Activated naive CD8-positive, alpha-beta T cell treated with anti-CD3 and anti-CD28 coated beads, Interleukin-2, amount 50 U/mL, for 24 hours (primary cell): ENCODE measurements at regions not wholly inside any gene's neighbourhood (a gene's known extent, or its start where the extent isn't known, plus 50 kb on each side); places are given as distances from the start of the nearest gene placed in this dataset.

Experiments
- ATAC-seq: fragments of 150-1000 bp; cut with Tn5 transposase; one replicate; pipeline ENCODE4 v1.10.0; 2021
- DNase-seq: peaks from one replicate; pipeline ENCODE4 v3.0.0; 2021
- H3K27ac Mint-ChIP-seq: one replicate; pipeline ENCODE4 v1.8.0; 2021; ENCODE audit warnings: mild to moderate bottlenecking, mixed read lengths
- H3K27me3 Mint-ChIP-seq: one replicate; pipeline ENCODE4 v1.8.0; 2021; ENCODE audit warnings: mixed read lengths
- H3K36me3 Mint-ChIP-seq: one replicate; pipeline ENCODE4 v1.8.0; 2021; ENCODE audit warnings: low read depth, mixed read lengths
- H3K4me1 Mint-ChIP-seq: one replicate; pipeline ENCODE4 v1.8.0; 2021; ENCODE audit warnings: mixed read lengths
- H3K4me3 Mint-ChIP-seq: one replicate; pipeline ENCODE4 v1.8.0; 2021; ENCODE audit warnings: mild to moderate bottlenecking, moderate library complexity, mixed read lengths
- H3K9me3 Mint-ChIP-seq: one replicate; pipeline ENCODE4 v1.8.0; 2021; ENCODE audit warnings: mixed read lengths

GRCh38 chr11:69978841-69979614 is 99.1 kb upstream of the ANO1 start:
- Mint-ChIP-seq H3K9me3 (no peaks in the 10 kb centered on the region), H3K4me3 (no peak overlapping the region), H3K4me1 (no peaks in the 10 kb centered on the region), H3K36me3 (no peaks in the 10 kb centered on the region), H3K27ac (no peak overlapping the region), H3K27me3 (peaks cover 16% of the 10 kb centered on the region)
- no peak for ATAC-seq
- DNase-seq: no peak

GRCh38 chr11:69979632-69980031 is 98.5 kb upstream of the ANO1 start:
- Mint-ChIP-seq H3K4me1 (no peaks in the 10 kb centered on the region), H3K4me3 (no peak overlapping the region), H3K9me3 (no peaks in the 10 kb centered on the region), H3K27me3 (peaks cover 22% of the 10 kb centered on the region), H3K27ac (no peak overlapping the region), H3K36me3 (no peaks in the 10 kb centered on the region)
- ATAC-seq (no peak), DNase-seq (no peak)

- ATAC-seq (no peak), DNase-seq (no peak)
- no peak overlapping the region for H3K4me3 Mint-ChIP-seq
- H3K27ac Mint-ChIP-seq: no peak overlapping the region
- H3K27me3 Mint-ChIP-seq: peaks cover 27% of the 10 kb centered on the region
- H3K36me3 Mint-ChIP-seq: no peaks in the 10 kb centered on the region
- peaks cover 2% of the 10 kb centered on the region for H3K4me1 Mint-ChIP-seq
- H3K9me3 Mint-ChIP-seq: no peaks in the 10 kb centered on the region
Measured at GRCh38 chr11:69981119-69981784, 96.9 kb upstream of the ANO1 start.

DNA sequence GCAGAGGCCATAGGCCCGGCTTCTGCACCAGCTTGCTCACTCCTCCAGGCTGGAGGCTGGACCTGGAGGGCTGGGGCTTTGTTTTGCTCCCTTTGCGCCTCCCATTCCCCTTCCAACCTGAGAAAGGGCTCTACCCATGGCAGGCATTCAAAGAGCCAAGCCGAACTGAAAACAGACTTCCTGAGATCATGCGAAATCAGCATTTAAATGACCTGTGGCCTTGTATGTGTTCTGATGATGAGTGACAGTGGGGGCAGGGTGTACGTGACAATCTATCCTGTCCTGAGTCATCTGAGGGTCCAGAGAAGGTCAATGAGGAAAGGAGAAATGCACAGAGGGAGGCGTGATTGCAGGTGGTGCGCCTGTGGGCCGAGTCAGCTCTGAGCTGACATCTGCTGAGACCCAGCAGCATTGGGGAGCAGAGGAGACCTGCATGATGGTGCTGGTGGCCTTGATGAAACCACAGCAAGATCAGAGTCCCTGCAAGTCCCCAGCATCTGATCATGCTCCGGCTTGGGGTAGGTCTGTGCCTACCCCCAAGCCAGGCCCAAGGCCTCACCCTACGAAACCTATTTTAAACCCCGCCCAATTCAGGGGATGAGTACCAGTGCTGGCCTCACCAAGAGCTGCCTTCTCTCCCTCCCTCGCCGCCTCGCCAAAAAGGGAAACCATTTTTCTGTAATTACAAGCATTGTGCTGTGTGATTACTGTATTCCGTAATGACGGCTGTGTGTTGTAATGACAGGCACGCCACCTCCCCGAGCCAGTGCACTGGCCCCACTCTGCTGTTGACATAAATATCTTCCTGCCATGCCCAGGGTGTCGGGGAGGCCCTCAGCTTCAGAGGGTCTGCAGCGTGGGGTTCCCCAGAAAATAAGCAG is 95.2 kb upstream of the ANO1 start:
- H3K9me3 Mint-ChIP-seq: no peaks in the 10 kb centered on the region
- no peak overlapping the region for H3K4me3 Mint-ChIP-seq
- ATAC-seq: no peak
- peaks cover 40% of the 10 kb centered on the region for H3K27me3 Mint-ChIP-seq
- H3K36me3 Mint-ChIP-seq: no peaks in the 10 kb centered on the region
- DNase-seq: no peak
- H3K27ac Mint-ChIP-seq: no peak overlapping the region
- peaks cover 2% of the 10 kb centered on the region for H3K4me1 Mint-ChIP-seq

- H3K36me3 Mint-ChIP-seq: no peaks in the 10 kb centered on the region
- ATAC-seq: no peak
- no peaks in the 10 kb centered on the region for H3K9me3 Mint-ChIP-seq
- DNase-seq: no peak
- H3K27me3 Mint-ChIP-seq: peaks cover 45% of the 10 kb centered on the region
- no peak overlapping the region for H3K27ac Mint-ChIP-seq
- peaks cover 2% of the 10 kb centered on the region for H3K4me1 Mint-ChIP-seq
- H3K4me3 Mint-ChIP-seq: no peak overlapping the region
Measured at GRCh38 chr11:69983571-69983877, 94.6 kb upstream of the ANO1 start.

DNA sequence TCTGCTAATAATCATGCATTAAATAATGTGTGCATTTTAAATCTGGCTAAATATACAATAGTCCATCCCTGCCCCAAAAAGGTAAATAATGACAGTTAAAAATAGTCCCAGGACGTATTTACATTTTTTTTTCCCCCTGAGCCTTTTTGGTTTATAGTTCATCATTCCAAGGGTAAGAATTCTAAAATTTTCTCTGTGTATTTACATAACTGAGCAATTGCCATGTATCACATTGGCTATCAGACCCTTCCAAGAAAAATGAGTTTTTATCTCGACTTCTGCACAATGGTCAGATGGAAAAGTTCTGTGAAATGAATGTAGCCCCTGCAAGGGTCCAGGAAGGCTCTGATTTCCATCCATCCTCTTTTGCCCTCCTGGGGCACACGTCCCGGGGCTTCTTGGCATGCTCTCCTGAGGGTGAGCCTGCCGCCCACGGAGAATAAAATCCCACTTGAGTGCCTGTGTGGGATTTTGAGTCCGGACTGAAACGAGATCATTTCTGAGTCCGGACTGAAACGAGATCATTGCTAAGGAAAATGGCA is 94.1 kb upstream of the ANO1 start:
- DNase-seq: no peak
- Mint-ChIP-seq H3K36me3 (no peaks in the 10 kb centered on the region), H3K27me3 (peaks cover 48% of the 10 kb centered on the region), H3K4me3 (no peak overlapping the region), H3K9me3 (no peaks in the 10 kb centered on the region), H3K4me1 (peaks cover 2% of the 10 kb centered on the region), H3K27ac (no peak overlapping the region)
- ATAC-seq: no peak

DNA sequence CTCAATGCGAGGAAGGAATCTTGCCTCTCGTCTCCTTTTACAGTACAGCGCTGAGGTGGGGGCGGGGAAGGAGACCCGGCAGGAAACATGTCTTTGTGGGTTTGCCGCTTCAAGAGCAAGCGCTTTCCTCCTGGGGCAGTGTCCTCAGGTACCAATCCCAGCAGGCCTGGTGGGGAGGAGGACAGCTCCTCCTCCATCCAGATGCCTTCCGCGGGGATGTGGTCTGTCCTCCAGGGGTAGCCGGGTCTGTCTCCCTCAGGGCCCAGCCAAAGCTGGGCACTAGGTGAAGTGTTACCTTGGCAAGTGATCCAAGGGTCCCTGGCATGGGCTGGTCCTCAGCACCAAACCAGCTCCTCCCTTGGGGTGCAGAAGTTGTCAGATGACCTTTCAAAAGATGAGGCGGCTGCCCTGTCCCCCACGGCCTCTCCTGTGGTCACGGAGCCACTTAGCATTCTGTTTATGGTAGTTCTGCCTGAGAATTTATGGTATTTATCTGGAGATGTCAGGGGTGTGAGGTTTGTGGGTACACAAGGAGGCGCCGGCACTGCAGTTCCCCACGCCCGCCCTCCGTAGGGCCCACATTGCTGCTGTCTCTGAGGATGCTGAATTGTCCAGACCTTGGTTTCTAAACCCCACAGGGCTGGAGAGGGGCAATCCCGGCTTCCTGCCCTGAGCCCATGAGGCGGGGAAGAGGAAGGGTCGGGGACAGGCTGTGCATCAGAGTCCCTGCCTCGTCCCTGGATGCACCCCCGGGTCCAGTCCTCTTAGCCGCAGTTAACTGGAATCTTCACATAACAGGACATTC is 93.5 kb upstream of the ANO1 start:
- Mint-ChIP-seq H3K9me3 (no peaks in the 10 kb centered on the region), H3K27me3 (peaks cover 51% of the 10 kb centered on the region), H3K4me3 (no peak overlapping the region), H3K27ac (no peak overlapping the region), H3K36me3 (no peaks in the 10 kb centered on the region), H3K4me1 (peaks cover 2% of the 10 kb centered on the region)
- DNase-seq (no peak), ATAC-seq (no peak)

- H3K4me1 Mint-ChIP-seq: peaks cover 2% of the 10 kb centered on the region
- H3K27me3 Mint-ChIP-seq: peaks cover 55% of the 10 kb centered on the region
- DNase-seq: no peak
- no peaks in the 10 kb centered on the region for H3K36me3 Mint-ChIP-seq
- ATAC-seq: no peak
- no peaks in the 10 kb centered on the region for H3K9me3 Mint-ChIP-seq
- no peak overlapping the region for H3K4me3 Mint-ChIP-seq
- H3K27ac Mint-ChIP-seq: no peak overlapping the region
Measured at GRCh38 chr11:69985331-69985640, 92.8 kb upstream of the ANO1 start.

DNA sequence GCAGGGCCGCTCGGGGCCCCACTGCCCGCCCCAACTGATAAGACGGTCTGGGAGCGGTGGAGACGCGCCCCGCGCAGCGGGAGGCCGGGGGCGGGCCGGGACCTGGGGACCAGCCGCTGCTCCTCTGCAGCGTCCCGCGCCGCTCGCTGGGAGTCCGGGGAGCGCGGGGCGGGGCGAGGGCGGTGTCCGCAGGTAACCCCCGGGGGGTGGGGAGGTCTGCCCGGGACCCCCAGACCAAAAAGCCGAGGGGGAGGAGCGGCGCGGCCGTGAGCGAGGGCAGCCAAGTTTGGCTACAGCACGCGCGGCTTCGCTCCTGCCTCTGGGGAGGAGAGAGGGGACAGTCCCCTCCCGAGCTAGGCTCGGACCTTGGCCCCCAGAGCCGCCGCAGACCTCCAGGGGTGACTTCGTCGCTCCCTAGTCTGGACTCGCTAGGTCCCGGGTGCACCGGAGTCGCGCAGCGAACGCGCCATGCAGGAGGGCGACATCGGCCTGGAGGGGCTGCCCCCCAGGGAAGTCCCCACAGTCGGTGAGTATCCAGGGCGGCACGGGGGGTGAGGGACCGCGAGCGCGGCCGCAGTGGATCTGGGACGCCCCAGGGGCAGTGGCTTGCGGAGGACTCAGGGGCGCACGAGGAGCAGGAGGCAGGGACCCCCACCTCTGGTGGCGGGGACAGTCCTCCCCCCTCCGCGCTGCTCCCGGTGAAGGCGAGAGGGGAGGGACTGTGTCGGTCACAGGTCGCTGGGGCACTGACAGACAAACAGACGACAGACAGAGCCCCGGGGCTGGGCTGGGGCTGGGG is 92.3 kb upstream of the ANO1 start:
- H3K9me3 Mint-ChIP-seq: no peaks in the 10 kb centered on the region
- peaks cover 2% of the 10 kb centered on the region for H3K4me1 Mint-ChIP-seq
- no peak overlapping the region for H3K4me3 Mint-ChIP-seq
- no peak overlapping the region for H3K27ac Mint-ChIP-seq
- no peak for DNase-seq
- peaks cover 55% of the 10 kb centered on the region for H3K27me3 Mint-ChIP-seq
- no peak for ATAC-seq
- H3K36me3 Mint-ChIP-seq: no peaks in the 10 kb centered on the region

- peaks cover 57% of the 10 kb centered on the region for H3K27me3 Mint-ChIP-seq
- no peaks in the 10 kb centered on the region for H3K9me3 Mint-ChIP-seq
- H3K27ac Mint-ChIP-seq: no peak overlapping the region
- H3K4me1 Mint-ChIP-seq: peaks cover 2% of the 10 kb centered on the region
- no peaks in the 10 kb centered on the region for H3K36me3 Mint-ChIP-seq
- no peak overlapping the region for H3K4me3 Mint-ChIP-seq
- DNase-seq: no peak
- no peak for ATAC-seq
Measured at GRCh38 chr11:69986440-69986787, 91.7 kb upstream of the ANO1 start.

GRCh38 chr11:69986830-69987229 is 91.3 kb upstream of the ANO1 start:
- peaks cover 2% of the 10 kb centered on the region for H3K4me1 Mint-ChIP-seq
- no peak overlapping the region for H3K4me3 Mint-ChIP-seq
- ATAC-seq: no peak
- no peaks in the 10 kb centered on the region for H3K36me3 Mint-ChIP-seq
- H3K27me3 Mint-ChIP-seq: peaks cover 57% of the 10 kb centered on the region
- no peaks in the 10 kb centered on the region for H3K9me3 Mint-ChIP-seq
- H3K27ac Mint-ChIP-seq: no peak overlapping the region
- DNase-seq: no peak

DNA sequence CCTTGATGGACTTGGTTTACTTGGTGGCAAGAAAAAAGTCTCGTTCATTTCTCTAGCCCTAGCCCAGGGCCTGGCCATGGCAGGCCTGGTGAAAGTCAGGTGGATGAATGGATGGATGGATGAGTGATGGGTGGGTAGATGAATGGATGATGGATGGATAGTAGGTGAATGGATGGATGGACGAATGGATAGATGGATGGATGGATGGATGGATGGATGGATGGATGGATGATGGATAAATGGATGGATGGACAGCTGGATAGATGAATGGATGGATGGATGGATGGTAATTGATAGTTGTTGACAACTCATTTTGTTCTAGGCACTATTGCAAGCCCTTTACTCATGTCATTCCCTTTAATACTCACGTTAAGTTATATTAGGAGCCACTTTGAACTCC is 86.1 kb upstream of the ANO1 start:
- H3K4me1 Mint-ChIP-seq: no peaks in the 10 kb centered on the region
- no peak for ATAC-seq
- H3K36me3 Mint-ChIP-seq: no peaks in the 10 kb centered on the region
- DNase-seq: no peak
- H3K4me3 Mint-ChIP-seq: no peak overlapping the region
- H3K27ac Mint-ChIP-seq: no peak overlapping the region
- H3K9me3 Mint-ChIP-seq: peaks cover 4% of the 10 kb centered on the region
- H3K27me3 Mint-ChIP-seq: peaks cover 25% of the 10 kb centered on the region

DNA sequence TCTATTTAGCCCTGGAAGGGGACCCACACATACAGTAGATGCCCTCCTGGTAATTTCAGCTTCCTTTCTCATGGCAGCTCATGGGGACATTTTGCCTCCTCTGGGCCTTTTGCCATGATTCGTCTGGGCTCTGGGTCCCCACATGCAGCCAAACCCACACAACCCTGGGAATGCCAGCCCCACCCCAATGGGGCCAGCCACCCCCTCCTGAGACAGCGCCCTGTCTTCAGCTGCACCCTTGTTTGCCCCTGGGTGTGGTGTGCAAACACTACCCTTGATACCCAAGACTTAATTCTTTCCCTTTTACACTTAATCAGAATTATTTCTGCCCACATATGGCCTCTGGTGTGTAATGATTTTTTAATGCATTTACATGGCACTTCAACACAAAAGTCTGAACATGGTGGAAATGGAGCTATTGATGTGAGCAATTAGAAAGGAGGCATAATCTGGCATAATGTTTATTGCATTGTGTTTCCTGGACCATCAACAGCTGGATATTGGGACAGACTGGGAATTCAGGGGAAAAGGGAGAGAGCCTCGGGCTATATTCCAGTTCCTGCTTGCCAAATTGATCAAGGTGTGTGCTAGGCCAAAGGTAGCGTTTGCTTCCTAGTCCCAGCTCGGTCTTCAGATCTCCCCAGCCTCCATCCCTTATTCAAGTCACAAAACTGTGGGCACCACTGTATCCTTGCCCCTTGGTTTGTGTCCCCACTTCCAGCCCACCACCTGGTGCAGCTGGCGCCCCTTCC is 85.0 kb upstream of the ANO1 start:
- Mint-ChIP-seq H3K4me3 (no peak overlapping the region), H3K9me3 (peaks cover 4% of the 10 kb centered on the region), H3K36me3 (no peaks in the 10 kb centered on the region), H3K27ac (no peak overlapping the region), H3K27me3 (peaks cover 17% of the 10 kb centered on the region), H3K4me1 (no peaks in the 10 kb centered on the region)
- no peak for ATAC-seq
- DNase-seq: no peak
